ENCODE measurements at regions not wholly inside any gene's neighbourhood (a gene's known extent, or its start where the extent isn't known, plus 50 kb on each side); places are given as distances from the start of the nearest gene placed in this dataset.

- DNase-seq = no peak
- H3K4me1 ChIP-seq = no peaks in the 10 kb centered on the region
- TF ChIP-seq POLR2A (IDR thresholded peaks at IDR 0.05) (no peak), POLR2AphosphoS5 (IDR thresholded peaks at IDR 0.05) (no peak), EP300 (IDR thresholded peaks at IDR 0.05) (no peak)
- TF ChIP-seq, protein P1, sequence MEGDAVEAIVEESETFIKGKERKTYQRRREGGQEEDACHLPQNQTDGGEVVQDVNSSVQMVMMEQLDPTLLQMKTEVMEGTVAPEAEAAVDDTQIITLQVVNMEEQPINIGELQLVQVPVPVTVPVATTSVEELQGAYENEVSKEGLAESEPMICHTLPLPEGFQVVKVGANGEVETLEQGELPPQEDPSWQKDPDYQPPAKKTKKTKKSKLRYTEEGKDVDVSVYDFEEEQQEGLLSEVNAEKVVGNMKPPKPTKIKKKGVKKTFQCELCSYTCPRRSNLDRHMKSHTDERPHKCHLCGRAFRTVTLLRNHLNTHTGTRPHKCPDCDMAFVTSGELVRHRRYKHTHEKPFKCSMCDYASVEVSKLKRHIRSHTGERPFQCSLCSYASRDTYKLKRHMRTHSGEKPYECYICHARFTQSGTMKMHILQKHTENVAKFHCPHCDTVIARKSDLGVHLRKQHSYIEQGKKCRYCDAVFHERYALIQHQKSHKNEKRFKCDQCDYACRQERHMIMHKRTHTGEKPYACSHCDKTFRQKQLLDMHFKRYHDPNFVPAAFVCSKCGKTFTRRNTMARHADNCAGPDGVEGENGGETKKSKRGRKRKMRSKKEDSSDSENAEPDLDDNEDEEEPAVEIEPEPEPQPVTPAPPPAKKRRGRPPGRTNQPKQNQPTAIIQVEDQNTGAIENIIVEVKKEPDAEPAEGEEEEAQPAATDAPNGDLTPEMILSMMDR (IDR thresholded peaks at IDR 0.05) = no peak
These were observed 306.3 kb downstream of the ZPLD1 start for GRCh38 chr3:102741105-102741504.

GRCh38 chr3:102741694-102742093 is 306.9 kb downstream of the ZPLD1 start:
- intact Hi-C loops (cut with DNase I) = no loop called here
- WGBS, 2 donors = 81 to 89% methylated on average over 6 of the region's 6 CpGs
- Histone ChIP-seq H3K4me3 (no peak overlapping the region), H3K4me1 (no peaks in the 10 kb centered on the region), H3K9me3 (no peaks in the 10 kb centered on the region), H3K27ac (no peak overlapping the region), H3K27me3 (no peaks in the 10 kb centered on the region), H3K36me3 (no peaks in the 10 kb centered on the region)
- DNase-seq = no peak
- TF ChIP-seq POLR2A (IDR thresholded peaks at IDR 0.05) (no peak), POLR2AphosphoS5 (IDR thresholded peaks at IDR 0.05) (no peak), EP300 (IDR thresholded peaks at IDR 0.05) (no peak)
- TF ChIP-seq, protein P1 (IDR thresholded peaks at IDR 0.05) = no peak

More at GRCh38 chr3:102741105-102741504, 306.3 kb downstream of the ZPLD1 start:
- H3K36me3 ChIP-seq = no peaks in the 10 kb centered on the region
- no peak overlapping the region for H3K4me3 ChIP-seq
- H3K27me3 ChIP-seq = no peaks in the 10 kb centered on the region
- 67 to 80% methylated on average over 6 of the region's 6 CpGs for WGBS, 2 donors
- no peaks in the 10 kb centered on the region for H3K9me3 ChIP-seq
- H3K27ac ChIP-seq = no peak overlapping the region
- intact Hi-C loops (cut with DNase I) = no loop called here

DNA sequence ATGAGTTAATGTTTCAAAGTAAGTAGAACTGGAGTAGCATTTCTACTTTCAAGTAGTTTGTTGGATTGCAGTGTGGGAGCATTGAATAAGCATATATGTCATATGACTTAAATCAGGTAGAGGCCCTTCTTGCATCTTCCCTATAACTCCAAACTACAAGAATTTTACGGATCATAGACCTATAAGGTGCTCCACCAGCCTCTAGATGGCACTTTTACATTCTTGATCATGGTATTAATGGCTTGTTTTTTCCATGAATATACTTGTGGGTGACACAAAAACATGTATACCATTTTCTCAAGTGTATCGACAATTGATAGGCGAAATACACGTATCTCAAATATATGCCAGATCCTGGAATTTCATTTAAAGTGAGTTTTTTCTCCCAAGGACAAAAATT is 311.1 kb downstream of the ZPLD1 start:
- Histone ChIP-seq H3K27me3 (no peaks in the 10 kb centered on the region), H3K27ac (no peak overlapping the region), H3K9me3 (no peaks in the 10 kb centered on the region), H3K36me3 (no peaks in the 10 kb centered on the region), H3K4me3 (no peak overlapping the region), H3K4me1 (no peaks in the 10 kb centered on the region)
- intact Hi-C loops (cut with DNase I) = no loop called here
- TF ChIP-seq, protein P1 (IDR thresholded peaks at IDR 0.05) = peak in 1 of 4 experiments; percentile 8
- TF ChIP-seq POLR2A (IDR thresholded peaks at IDR 0.05) = no peak
- 67 to 68% methylated on average over 4 of the region's 4 CpGs for WGBS, 2 donors
- no peak for DNase-seq

DNA sequence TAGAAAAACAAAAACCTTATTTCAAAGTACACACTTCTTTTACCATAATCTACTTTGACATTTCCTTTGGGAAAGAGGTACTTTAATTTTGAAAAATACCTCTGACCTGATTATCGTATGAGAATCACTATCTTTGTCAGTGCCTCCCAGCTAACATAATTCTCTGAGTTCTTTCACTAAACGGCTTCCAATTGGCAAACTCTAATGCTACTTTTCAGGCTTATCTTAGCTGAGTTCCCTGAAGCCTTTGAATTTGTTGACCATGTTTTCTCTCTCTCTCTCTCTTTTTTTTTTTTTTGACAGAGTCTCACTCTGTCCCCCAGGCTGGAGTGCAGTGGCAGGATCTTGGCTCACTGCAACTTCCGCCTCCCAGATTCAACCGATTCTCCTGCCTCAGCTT is 312.8 kb downstream of the ZPLD1 start:
- TF ChIP-seq POLR2A (IDR thresholded peaks at IDR 0.05) (no peak), POLR2AphosphoS5 (IDR thresholded peaks at IDR 0.05) (no peak), EP300 (IDR thresholded peaks at IDR 0.05) (no peak)
- TF ChIP-seq, protein P1 (IDR thresholded peaks at IDR 0.05) = no peak
- Histone ChIP-seq H3K4me1 (no peaks in the 10 kb centered on the region), H3K9me3 (no peaks in the 10 kb centered on the region), H3K4me3 (no peak overlapping the region), H3K27ac (no peak overlapping the region), H3K36me3 (no peaks in the 10 kb centered on the region), H3K27me3 (no peaks in the 10 kb centered on the region)
- no peak for DNase-seq
- intact Hi-C loops (cut with DNase I) = no loop called here
- 61 to 75% methylated on average over 4 of the region's 4 CpGs for WGBS, 2 donors

- no peak for TF ChIP-seq EP300 (IDR thresholded peaks at IDR 0.05)
- no peak for TF ChIP-seq POLR2AphosphoS5 (IDR thresholded peaks at IDR 0.05)
- TF ChIP-seq, protein P1 (IDR thresholded peaks at IDR 0.05) = no peak
- no peak for TF ChIP-seq POLR2A (IDR thresholded peaks at IDR 0.05)
These were observed 313.8 kb downstream of the ZPLD1 start for GRCh38 chr3:102748646-102749045.

More at GRCh38 chr3:102748646-102749045, 313.8 kb downstream of the ZPLD1 start:
- no peaks in the 10 kb centered on the region for H3K36me3 ChIP-seq
- H3K27ac ChIP-seq = no peak overlapping the region
- H3K27me3 ChIP-seq = no peaks in the 10 kb centered on the region
- DNase-seq = no peak
- no peaks in the 10 kb centered on the region for H3K9me3 ChIP-seq
- no peaks in the 10 kb centered on the region for H3K4me1 ChIP-seq
- no peak overlapping the region for H3K4me3 ChIP-seq
- intact Hi-C loops (cut with DNase I) = no loop called here

All from sigmoid colon (tissue), 6 donors.